SKM-1 treated with dmso at 0.1 percent for 144 hours (cell line): ENCODE measurements at regions not wholly inside any gene's neighbourhood (a gene's known extent, or its start where the extent isn't known, plus 50 kb on each side); places are given as distances from the start of the nearest gene placed in this dataset.

Source experiments
- DNase-seq: peaks from one replicate; lab custom pipeline; 2025; ENCODE audit not compliant: unreplicated experiment; lab: John Stamatoyannopoulos, UW

DNA sequence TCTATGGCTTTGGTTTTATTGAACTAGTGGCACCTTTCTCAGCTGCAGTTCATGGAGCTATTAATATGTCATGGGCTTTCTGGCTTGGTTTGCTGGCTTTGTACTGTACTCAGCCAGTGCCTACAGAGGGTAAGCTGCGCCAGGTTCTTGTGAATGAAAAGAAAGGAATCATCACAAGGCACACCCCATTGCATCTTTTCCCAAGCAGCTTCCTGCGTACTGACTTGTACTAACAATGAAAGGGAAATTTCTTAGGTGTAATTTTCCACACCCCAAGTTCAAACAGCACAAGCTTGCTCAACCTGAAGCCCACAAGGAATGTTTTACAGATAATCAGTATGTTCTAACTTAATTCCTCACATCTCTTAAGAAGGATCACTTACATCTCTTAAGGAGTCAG lies 78.0 kb upstream of the TNFSF18 start:
- no peak for DNase-seq

DNA sequence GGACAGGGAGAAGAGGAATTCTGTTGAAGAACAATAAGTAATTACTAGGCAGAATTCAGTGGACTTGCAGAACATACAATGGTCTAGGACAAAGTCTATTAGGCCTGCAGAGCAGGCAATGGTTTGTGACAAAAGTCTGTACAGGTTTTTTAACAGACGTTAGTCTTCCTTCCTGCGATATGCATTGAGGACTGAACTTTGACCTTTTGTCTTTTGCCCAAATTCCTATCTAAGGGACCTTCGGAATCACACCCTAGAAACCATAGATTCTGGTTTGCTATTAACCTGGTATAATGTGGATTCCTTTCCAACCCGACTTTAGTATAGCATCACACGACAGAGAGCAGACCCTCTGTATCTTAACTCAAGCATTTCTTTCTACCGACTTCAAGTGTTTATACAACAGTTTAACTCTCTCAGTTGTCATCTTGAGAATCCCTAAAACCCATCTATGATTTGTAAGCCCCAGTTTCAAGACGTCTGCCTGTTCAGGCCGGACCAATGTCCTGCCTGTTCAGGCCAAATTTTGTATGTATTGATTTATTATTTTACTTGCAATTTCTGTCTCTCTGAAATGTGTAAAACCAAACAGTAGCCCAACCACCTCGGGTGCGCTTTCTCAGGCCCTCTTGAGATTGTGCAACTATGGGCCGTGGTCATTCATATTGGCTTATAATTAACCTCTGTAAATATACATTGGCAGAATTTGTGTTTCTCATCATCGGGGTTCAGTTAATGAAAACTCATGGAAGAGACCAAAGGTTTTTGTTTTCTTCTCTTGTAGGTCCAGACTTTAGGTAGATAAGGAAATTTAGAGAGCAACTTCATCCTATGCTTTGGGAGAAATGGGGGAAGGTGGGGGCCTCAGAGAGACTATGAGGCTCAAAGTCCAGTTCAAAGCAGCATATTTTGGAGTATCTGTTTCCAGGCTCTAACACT lies 76.9 kb upstream of the TNFSF18 start:
- no peak for DNase-seq

- DNase-seq: no peak
These were observed 75.7 kb upstream of the TNFSF18 start for GRCh38 chr1:173126421-173126820.

DNA sequence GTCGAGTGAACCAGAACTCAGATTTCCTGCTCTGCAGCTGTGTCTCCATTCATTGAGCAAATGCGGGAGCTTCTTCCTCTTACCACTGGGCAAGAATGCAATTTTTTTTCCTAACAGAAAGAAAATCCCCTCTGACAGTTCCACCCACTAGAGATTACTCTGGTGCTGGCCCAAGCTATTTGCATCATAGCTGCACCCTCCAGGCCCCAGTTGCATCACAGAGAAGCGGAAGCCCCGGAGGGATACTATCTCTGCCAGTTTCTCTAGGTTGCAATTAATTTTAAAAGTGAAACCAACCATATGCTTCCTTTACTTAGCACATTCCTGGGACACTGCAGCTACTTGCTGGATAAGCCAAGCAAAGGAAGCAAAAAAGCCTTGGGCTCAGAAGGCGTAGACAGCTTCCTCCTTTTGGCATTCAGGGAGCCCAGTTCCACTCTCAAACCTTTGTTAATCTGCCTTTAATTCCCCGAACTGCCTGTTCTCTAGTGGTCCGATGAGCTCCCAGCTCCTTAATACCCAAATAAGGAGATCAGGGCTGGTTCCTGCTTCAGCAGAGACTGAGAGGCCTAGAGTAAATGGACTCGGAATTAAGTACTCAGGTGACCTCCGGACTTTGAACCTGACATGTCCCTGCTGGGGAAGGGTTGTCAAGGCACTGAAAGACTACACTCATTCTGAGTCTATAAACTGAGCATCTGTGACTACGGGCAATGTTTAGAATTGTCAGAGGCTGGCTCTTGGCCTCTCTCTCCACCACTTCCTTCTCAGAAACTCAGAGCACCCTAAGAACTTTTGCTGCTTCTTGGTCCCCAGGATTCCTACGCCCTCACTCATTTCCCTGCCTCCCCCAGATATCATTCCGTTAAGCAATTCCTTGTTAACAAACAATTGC lies 72.5 kb upstream of the TNFSF18 start:
- DNase-seq: peak; percentile 97

DNA sequence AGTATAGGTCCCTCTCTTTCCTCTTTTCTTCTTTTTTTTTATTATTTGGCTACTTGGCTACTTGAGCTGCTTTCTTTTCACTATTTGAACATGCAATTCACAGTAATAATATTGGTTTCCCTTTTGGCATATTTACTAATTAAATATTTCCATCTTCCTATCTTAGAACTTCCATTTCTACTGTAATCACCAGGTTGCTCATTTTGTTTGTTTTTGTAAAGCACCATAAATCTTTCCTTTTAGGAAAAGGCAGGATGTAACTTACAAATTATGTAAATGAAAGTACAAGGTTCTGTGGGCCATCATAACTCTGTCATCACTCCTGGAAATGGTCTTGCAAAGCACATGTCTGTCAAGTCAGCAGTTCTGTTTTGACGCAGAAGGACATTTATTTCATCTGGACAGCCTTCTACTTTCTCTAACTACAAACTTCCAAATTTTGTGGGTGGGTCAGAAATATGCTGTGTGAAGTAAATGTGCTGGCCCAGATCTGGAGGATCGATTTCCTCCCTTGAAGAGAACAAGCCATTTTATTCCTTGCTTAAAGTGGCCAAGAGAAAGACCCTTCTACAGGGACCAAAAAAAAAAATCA lies 71.7 kb upstream of the TNFSF18 start:
- no peak for DNase-seq

- DNase-seq: no peak
These were observed 67.7 kb upstream of the TNFSF18 start for GRCh38 chr1:173118404-173118803.

DNA sequence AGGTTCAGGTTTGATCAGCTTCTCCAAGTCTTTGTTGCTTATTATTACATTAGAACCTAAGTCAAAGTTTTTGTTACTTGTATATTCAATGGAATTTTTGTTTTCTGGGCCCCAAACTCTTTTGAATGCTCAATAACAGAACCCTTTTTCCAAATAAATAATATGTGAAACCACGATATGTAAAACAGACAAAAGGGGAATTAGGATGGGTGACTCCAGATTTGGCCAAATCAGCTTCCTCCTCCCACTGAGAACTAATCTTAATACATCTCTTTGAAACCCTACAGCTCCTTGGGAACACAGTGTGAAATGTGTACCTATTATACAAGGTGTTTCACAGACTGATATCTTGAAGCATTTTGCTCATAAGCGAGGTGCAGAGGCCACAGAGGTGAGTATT lies 67.0 kb upstream of the TNFSF18 start:
- no peak for DNase-seq

DNA sequence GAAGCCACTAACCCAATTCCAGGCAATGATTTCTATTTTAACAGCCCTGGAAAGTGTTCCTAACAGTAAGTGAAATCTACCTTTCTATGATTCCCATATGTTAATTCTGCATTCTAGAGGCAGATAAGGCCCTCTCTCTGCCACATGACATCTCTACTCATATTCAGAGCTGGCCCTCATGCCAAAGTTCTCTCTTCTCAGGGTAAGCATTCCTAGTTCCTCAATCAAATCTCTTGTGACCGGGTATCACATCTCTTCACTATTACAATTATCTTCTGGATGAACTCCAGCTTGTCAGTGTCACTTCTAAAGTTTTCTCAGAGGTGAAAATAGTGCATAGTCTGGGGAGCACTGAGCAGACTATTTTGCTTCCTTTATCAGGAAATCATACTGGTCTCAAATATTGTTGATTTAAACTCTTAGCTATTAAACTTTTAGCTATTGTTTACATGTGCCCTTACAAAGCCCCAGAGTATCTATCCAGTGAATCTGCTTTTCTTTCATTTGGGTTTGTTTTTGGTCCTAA lies 66.4 kb upstream of the TNFSF18 start:
- no peak for DNase-seq

DNA sequence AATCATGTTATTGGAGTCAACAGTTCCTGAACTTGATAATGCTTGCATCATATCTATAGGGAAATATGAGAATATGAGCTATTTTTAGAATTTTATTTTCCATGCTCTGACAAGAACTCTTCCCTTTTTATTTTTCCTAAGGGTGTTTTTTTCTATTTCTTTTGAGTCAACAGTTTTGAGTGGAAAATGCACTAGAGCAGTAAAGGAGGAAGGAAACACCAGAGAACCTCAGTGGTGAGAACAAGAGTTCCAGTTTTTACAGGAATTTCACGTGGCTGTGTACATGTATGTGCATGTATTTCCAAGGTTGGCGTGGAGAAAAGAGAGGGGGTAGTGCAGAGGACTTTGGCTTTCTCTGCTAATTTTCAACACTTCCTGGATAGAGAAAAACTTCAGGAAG lies 63.6 kb upstream of the TNFSF18 start:
- DNase-seq: no peak

DNA sequence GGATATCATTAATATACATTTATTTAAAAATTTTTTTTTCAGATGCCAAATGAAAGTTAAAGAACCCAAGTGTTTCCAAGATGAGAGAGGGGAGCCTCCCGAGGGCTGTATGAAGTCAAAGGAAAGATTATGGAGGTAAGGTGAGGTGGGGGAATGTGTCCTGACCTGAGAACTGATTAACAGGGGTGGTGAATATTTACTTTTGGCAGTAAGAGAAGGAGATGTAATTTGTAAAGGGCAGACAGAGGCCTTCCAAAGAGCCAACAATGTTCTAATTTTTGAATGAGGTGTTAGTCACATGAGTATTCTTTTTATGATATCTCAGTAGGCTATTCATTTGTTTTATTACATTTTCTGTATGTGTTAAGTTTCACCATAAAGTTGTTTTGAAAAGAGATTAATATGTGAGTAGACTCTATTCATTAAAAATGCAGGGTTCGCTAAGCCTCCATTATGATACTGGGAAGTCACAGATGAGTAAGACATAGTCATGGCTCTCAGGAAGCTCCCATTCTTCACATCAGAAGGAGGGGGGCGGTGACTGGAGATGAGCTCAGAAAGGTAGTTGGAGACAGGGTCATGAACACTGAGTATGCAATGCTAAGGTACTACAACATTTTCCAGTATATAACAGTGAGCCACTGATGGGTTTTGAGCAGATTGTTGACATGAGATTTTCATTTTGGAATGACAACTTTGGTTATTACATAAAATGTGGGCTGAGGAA lies 62.4 kb upstream of the TNFSF18 start:
- DNase-seq: no peak

GRCh38 chr1:173112129-173112528 lies 61.4 kb upstream of the TNFSF18 start:
- DNase-seq: peak; percentile 100

DNA sequence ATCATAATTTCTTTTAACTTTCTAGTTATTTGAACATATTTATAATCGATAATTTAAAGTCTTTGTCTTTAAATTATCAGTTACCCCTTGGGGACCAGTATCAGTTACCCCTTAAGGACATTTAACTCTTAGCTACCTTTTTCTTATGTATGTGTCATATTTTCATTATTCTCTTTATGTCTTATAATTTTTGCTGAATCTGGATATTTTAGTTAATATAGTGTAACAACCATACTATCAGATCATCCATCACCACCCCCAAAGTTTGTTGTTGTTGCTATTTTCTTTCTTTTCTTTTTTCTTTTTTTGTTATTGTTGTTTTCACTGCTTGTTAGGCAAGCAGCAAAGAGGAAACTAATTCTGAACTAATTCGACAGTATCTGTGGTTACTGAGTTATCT lies 57.0 kb upstream of the TNFSF18 start:
- no peak for DNase-seq

- no peak for DNase-seq
These were observed 52.3 kb upstream of the TNFSF18 start for GRCh38 chr1:173103006-173103405.

- no peak for DNase-seq
These were observed 50.8 kb upstream of the TNFSF18 start for GRCh38 chr1:173101589-173101988.

- DNase-seq: no peak
These were observed 49.9 kb upstream of the TNFSF18 start for GRCh38 chr1:173100476-173101107.
